ENCODE measurements at regions not wholly inside any gene's neighbourhood (a gene's known extent, or its start where the extent isn't known, plus 50 kb on each side); places are given as distances from the start of the nearest gene placed in this dataset.
"Not testable (repeated sequence)": the region's sequence is repeated elsewhere in the genome, so short reads cannot be mapped to it uniquely, and the experiment has no call there.

DNA sequence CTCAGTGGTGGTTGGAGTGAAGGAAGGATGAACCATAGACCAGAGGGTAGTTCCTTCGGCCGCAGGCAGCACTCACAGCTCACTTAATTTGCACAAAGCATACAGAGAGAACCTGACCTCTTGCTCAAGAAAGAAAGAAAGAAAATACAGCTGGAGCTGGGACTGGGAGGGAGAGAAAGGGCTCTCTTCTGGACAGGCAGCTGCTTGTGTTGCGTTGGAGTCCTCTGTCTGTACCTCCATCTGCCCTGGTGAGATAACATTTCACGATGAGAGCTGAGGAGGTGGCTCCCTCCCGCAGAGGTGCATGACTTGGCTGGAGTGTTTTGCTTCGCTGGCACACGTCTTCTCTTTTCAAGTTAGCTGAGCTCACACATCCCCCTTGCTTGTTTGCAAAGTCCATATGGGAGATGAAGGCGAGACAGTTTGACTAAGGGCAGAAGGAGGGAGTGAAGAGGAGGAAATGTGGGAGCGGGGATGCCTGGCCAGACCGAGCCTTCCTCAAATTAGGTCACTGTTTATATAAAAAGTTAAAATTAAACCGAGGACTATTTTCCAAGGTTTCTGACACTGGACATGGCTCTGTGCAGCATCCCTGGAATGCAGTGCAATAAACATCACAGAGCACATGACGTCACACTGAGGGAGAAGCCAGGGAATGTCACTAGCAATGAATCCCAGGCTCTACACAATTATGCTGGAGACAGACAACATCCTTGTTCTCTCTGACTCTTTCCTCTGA is 359.4 kb downstream of the CD83 start:
- DNase-seq (ENCODE audit: low spot score in 2 of 2), result no peak
- peaks cover 0 to 3% of the 10 kb centered on the region in 2 donors for H3K4me1 ChIP-seq
- no peaks in the 10 kb centered on the region for H3K36me3 ChIP-seq
- H3K27me3 ChIP-seq, result no peaks in the 10 kb centered on the region
- no peak overlapping the region for H3K27ac ChIP-seq
- intact Hi-C loops (cut with DNase I), result no loop called here
- H3K9me3 ChIP-seq, result no peaks in the 10 kb centered on the region
- peak overlapping the region in 1 of 2 donors; percentile 31 for H3K4me3 ChIP-seq
- TF ChIP-seq, protein P1, sequence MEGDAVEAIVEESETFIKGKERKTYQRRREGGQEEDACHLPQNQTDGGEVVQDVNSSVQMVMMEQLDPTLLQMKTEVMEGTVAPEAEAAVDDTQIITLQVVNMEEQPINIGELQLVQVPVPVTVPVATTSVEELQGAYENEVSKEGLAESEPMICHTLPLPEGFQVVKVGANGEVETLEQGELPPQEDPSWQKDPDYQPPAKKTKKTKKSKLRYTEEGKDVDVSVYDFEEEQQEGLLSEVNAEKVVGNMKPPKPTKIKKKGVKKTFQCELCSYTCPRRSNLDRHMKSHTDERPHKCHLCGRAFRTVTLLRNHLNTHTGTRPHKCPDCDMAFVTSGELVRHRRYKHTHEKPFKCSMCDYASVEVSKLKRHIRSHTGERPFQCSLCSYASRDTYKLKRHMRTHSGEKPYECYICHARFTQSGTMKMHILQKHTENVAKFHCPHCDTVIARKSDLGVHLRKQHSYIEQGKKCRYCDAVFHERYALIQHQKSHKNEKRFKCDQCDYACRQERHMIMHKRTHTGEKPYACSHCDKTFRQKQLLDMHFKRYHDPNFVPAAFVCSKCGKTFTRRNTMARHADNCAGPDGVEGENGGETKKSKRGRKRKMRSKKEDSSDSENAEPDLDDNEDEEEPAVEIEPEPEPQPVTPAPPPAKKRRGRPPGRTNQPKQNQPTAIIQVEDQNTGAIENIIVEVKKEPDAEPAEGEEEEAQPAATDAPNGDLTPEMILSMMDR (IDR thresholded peaks at IDR 0.05), result no peak

DNA sequence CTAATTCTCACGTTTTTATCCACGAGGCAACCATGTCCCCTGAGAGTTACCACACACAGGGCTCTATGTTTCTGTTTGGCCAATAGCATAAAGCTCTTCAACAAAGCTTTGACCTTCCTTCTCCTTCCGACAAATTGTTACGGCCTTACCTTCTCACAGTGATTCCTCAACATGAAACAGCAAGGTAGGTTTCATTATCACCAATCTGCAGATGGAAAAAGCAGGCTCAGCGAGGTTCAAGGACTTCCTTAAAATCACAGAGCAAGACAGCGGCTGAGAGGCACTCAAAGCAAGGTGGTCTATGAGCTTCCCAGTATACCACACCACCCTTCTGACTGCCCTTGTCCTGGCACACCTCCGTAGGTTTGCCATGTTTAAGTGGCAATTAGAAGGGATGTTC is 360.0 kb downstream of the CD83 start:
- Histone ChIP-seq H3K9me3 (no peaks in the 10 kb centered on the region), H3K36me3 (no peaks in the 10 kb centered on the region), H3K4me1 (peaks cover 0 to 3% of the 10 kb centered on the region in 2 donors), H3K27me3 (no peaks in the 10 kb centered on the region), H3K27ac (no peak overlapping the region), H3K4me3 (peak overlapping the region in 1 of 2 donors; percentile 31)
- TF ChIP-seq, protein P1 (IDR thresholded peaks at IDR 0.05), result no peak
- no peak for DNase-seq (ENCODE audit: low spot score in 2 of 2)
- intact Hi-C loops (cut with DNase I), result no loop called here

DNA sequence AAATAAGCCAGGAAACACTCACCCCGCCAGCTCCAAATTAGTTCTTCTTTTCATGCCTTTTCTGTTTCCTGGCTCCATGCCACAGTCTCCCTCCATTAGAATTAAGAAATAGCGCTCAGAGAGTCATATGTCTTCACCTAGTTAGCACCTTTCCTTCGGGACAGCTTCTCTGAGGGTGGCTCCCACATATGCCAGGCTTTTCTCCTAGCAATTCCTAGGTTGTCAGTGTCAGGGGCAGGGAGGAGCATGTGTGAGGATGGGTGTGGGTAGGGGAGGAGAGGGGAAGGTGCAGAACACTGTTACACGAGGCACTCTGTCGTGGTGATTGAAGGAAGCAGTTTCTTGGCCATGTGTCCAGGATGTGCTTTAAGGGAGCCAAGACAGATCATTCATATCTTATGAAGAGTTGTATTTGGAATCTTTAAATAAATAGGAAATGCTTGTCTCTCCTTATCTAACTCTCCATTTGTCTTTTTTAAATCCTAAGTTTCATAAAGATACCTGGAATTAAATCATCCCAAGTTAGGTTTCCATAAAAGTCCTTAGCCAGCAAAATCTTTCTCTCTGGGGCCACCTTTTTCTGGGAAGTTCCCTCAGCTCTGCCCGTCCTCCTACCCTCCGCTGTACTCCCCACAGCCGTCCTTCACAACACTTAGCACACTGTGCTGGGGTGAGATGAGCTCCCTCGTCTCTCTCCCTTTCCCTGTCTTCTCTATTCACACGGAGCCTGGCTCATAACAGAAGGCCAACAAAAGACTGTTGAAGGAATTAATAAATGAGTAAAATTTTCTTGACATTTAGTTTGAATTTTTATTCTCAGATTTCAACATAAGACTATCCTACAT is 361.0 kb downstream of the CD83 start:
- no peak for DNase-seq (ENCODE audit: low spot score in 2 of 2)
- H3K4me3 ChIP-seq, result no peak overlapping the region
- no peaks in the 10 kb centered on the region for H3K27me3 ChIP-seq
- no peaks in the 10 kb centered on the region for H3K36me3 ChIP-seq
- TF ChIP-seq, protein P1 (IDR thresholded peaks at IDR 0.05), result no peak
- H3K9me3 ChIP-seq, result no peaks in the 10 kb centered on the region
- intact Hi-C loops (cut with DNase I), result no loop called here
- H3K27ac ChIP-seq, result no peak overlapping the region
- H3K4me1 ChIP-seq, result peaks cover 0 to 3% of the 10 kb centered on the region in 2 donors

DNA sequence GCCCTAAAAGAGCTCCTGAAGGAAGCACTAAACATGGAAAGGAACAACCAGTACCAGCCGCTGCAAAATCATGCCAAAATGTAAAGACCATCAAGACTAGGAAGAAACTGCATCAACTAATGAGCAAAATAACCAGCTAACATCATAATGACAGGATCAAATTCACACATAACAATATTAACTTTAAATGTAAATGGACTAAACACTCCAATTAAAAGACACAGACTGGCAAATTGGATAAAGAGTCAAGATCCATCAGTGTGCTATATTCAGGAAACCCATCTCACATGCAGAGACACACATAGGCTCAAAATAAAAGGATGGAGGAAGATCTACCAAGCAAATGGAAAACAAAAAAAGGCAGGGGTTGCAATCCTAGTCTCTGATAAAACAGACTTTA is 364.4 kb downstream of the CD83 start:
- H3K4me3 ChIP-seq; H3K4me1 ChIP-seq; H3K27me3 ChIP-seq; H3K27ac ChIP-seq; H3K9me3 ChIP-seq; intact Hi-C loops (cut with DNase I); H3K36me3 ChIP-seq; DNase-seq (ENCODE audit: low spot score in 2 of 2): not testable (repeated sequence)

DNA sequence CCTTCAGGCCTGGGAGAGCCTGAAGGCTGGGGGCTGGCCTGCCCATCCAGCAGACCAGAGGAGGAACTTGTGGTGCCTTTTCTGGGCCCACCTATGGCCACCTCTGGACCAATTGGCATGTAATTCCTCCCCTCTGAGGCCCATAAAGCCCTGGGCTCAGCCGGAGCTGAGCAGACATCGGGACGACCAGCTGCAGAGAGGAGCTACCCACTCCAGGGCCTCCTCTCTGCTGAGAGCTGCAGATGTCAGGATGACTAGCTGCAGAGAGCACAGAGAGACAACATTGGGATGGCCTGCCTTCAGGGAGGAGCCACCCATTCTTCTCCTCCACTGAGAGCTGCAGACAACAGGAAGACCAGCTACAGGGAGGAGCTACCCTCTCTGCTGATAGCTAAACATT is 370.1 kb downstream of the CD83 start:
- no peak overlapping the region for H3K27ac ChIP-seq
- H3K4me3 ChIP-seq, result no peak overlapping the region
- no peak for DNase-seq (ENCODE audit: low spot score in 2 of 2)
- TF ChIP-seq, protein P1 (IDR thresholded peaks at IDR 0.05), result no peak
- intact Hi-C loops (cut with DNase I), result no loop called here
- no peaks in the 10 kb centered on the region for H3K36me3 ChIP-seq
- H3K4me1 ChIP-seq, result no peaks in the 10 kb centered on the region
- no peaks in the 10 kb centered on the region for H3K9me3 ChIP-seq
- no peaks in the 10 kb centered on the region for H3K27me3 ChIP-seq

DNA sequence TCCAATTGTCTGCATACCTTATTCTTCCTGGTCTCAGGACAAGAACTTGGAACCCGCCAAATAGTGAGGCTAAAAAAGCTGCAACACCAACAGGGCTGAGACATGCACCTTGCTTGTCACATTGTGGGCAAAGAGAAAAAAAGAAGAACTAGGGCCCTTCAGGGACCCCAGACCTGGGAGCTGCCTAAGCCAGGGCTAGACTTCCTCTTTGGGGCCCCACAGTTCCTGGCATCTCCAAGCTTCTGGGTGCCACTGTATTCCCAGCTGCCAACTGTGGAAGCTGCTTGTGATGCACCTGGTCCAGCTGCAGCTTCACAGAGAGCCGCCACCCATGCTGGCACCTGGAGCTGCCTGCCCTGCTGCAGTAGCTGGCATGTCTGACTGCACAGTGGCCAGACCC is 370.6 kb downstream of the CD83 start:
- H3K27me3 ChIP-seq, result no peaks in the 10 kb centered on the region
- no peaks in the 10 kb centered on the region for H3K9me3 ChIP-seq
- DNase-seq (ENCODE audit: low spot score in 2 of 2), result no peak
- no peaks in the 10 kb centered on the region for H3K4me1 ChIP-seq
- H3K27ac ChIP-seq, result no peak overlapping the region
- intact Hi-C loops (cut with DNase I), result no loop called here
- H3K36me3 ChIP-seq, result no peaks in the 10 kb centered on the region
- no peak overlapping the region for H3K4me3 ChIP-seq
- TF ChIP-seq, protein P1 (IDR thresholded peaks at IDR 0.05), result no peak
